T-cell (primary cell): ENCODE measurements at regions not wholly inside any gene's neighbourhood (a gene's known extent, or its start where the extent isn't known, plus 50 kb on each side); places are given as distances from the start of the nearest gene placed in this dataset.

Source experiments
- ATAC-seq, 4 experiments: fragments of 200-7000 bp in 3 of 4; fragments of 150-1000 bp in 1 of 4; cut with Tn5 transposase; replicated peaks in 1 of 4; 1 replicate in 3 of 4; 2 replicates in 1 of 4; pipeline ENCODE4 v1.10.0; 2021; ENCODE audit warnings: moderate library complexity in 3 of 4, mild to moderate bottlenecking in 2 of 4, moderate number of reproducible peaks in 1 of 4
- CTCF ChIA-PET, 2 donors: fragments of 300-600 bp; sonication (Branson Sonifier 250); formaldehyde crosslinking; loops; one replicate each; lab custom pipeline; 2022; ENCODE audit warnings: antibody characterized with exemption in 2 of 2; lab: Charles Lee
- POLR2A ChIA-PET, 2 donors: fragments of 300-600 bp; sonication (Branson Sonifier 250); formaldehyde crosslinking; loops; one replicate each; lab custom pipeline; 2022; ENCODE audit warnings: antibody characterized with exemption in 2 of 2; lab: Charles Lee
- DNase-seq, 35 experiments: peaks; one replicate each; pipeline versions ENCODE4 v3.0.0 to v3.0.0-alpha.2; 2013 to 2023
- H3K27ac ChIP-seq: one replicate; pipeline ENCODE4 v1.5.1; 2013; ENCODE audit warnings: low read length
- H3K27me3 ChIP-seq, 2 experiments: replicated peaks in 1 of 2; 1 replicate in 1 of 2; 2 replicates in 1 of 2; pipeline versions ENCODE4 v1.6.1 to v1.7.0; 2013; ENCODE audit warnings: low read length in 1 of 2, mixed read lengths in 1 of 2; ENCODE audit not compliant: control insufficient read depth in 2 of 2, insufficient read depth in 2 of 2; ENCODE audit errors: extremely low read depth in 1 of 2
- H3K36me3 ChIP-seq, 2 donors: 1 replicate in 1 of 2; 2 replicates in 1 of 2; pipeline versions ENCODE4 v1.6.1 to v1.7.0; 2013; ENCODE audit warnings: low read length in 1 of 2; ENCODE audit not compliant: control insufficient read depth in 2 of 2, insufficient read depth in 1 of 2; ENCODE audit errors: extremely low read depth in 1 of 2
- H3K4me1 ChIP-seq, 2 experiments: 1 replicate in 1 of 2; 2 replicates in 1 of 2; pipeline versions ENCODE4 v1.6.1 to v1.7.0; 2013; ENCODE audit warnings: low read length in 2 of 2, mixed read lengths in 1 of 2; ENCODE audit not compliant: insufficient read depth in 2 of 2, control insufficient read depth in 1 of 2; ENCODE audit errors: extremely low read depth in 1 of 2
- H3K4me3 ChIP-seq, 2 donors: 1 replicate in 1 of 2; 2 replicates in 1 of 2; pipeline versions ENCODE4 v1.5.1 to v1.7.0; 2013; ENCODE audit warnings: mild to moderate bottlenecking in 2 of 2, low read length in 1 of 2, moderate library complexity in 1 of 2; ENCODE audit not compliant: control insufficient read depth in 1 of 2; ENCODE audit errors: extremely low read depth in 1 of 2
- H3K9me3 ChIP-seq: 2 replicates; pipeline ENCODE4 v1.7.0; 2013
- H3K27ac Mint-ChIP-seq, 2 donors: one replicate each; pipeline ENCODE4 v1.8.0; 2020 to 2021; ENCODE audit warnings: mild to moderate bottlenecking in 2 of 2, mixed read lengths in 2 of 2
- H3K27me3 Mint-ChIP-seq, 2 donors: one replicate each; pipeline ENCODE4 v1.8.0; 2021 to 2022; ENCODE audit warnings: mixed read lengths in 2 of 2
- H3K36me3 Mint-ChIP-seq: one replicate; pipeline ENCODE4 v1.8.0; 2021; ENCODE audit warnings: mixed read lengths
- H3K4me1 Mint-ChIP-seq, 3 donors: one replicate each; pipeline ENCODE4 v1.8.0; 2020 to 2022; ENCODE audit warnings: mixed read lengths in 3 of 3, mild to moderate bottlenecking in 1 of 3
- H3K4me3 Mint-ChIP-seq, 3 donors: one replicate each; pipeline ENCODE4 v1.8.0; 2020 to 2022; ENCODE audit warnings: mild to moderate bottlenecking in 3 of 3, mixed read lengths in 3 of 3, moderate library complexity in 3 of 3
- H3K9me3 Mint-ChIP-seq, 3 donors: one replicate each; pipeline ENCODE4 v1.8.0; 2020 to 2022; ENCODE audit warnings: mixed read lengths in 3 of 3
- WGBS: methylation state at CpG from one replicate; pipeline ENCODE4 v1.1.5; 2013; ENCODE audit warnings: missing lambda C conversion rate; ENCODE audit not compliant: insufficient coverage; 5-methylcytosine and 5-hydroxymethylcytosine counted together

GRCh38 chr1:29643281-29643680, 407.0 kb downstream of the PTPRU start:
- Histone ChIP-seq H3K4me3 (no peak overlapping the region), H3K27me3 (peaks cover 3 to 29% of the 10 kb centered on the region in 2 experiments), H3K36me3 (no peaks in the 10 kb centered on the region), H3K9me3 (no peaks in the 10 kb centered on the region), H3K27ac (no peak overlapping the region), H3K4me1 (no peaks in the 10 kb centered on the region)
- Mint-ChIP-seq H3K36me3 (no peaks in the 10 kb centered on the region), H3K9me3 (no peaks in the 10 kb centered on the region), H3K27me3 (peaks cover 0 to 11% of the 10 kb centered on the region in 2 donors), H3K27ac (no peak overlapping the region), H3K4me1 (no peaks in the 10 kb centered on the region), H3K4me3 (no peak overlapping the region)
- DNase-seq (no peak), ATAC-seq (no peak)
- CTCF ChIA-PET: no interaction called here
- WGBS: 60% methylated on average over 3 of the region's 4 CpGs
- POLR2A ChIA-PET: no interaction called here

- peaks cover 3 to 29% of the 10 kb centered on the region in 2 experiments for H3K27me3 ChIP-seq
- H3K27me3 Mint-ChIP-seq: peaks cover 0 to 6% of the 10 kb centered on the region in 2 donors
- H3K4me1 ChIP-seq: no peaks in the 10 kb centered on the region
- H3K36me3 Mint-ChIP-seq: no peaks in the 10 kb centered on the region
- ChIA-PET POLR2A (no interaction called here), CTCF (no interaction called here)
- no peaks in the 10 kb centered on the region for H3K4me1 Mint-ChIP-seq
- H3K27ac Mint-ChIP-seq: no peak overlapping the region
- H3K27ac ChIP-seq: no peak overlapping the region
- H3K9me3 ChIP-seq: no peaks in the 10 kb centered on the region
- H3K9me3 Mint-ChIP-seq: no peaks in the 10 kb centered on the region
- 80% methylated on average over 1 of the region's 6 CpGs for WGBS
- DNase-seq (no peak), ATAC-seq (no peak)
- no peak overlapping the region for H3K4me3 Mint-ChIP-seq
- no peaks in the 10 kb centered on the region for H3K36me3 ChIP-seq
- H3K4me3 ChIP-seq: no peak overlapping the region
These were observed 406.2 kb downstream of the PTPRU start for GRCh38 chr1:29642519-29642918.

- Mint-ChIP-seq H3K9me3 (no peaks in the 10 kb centered on the region), H3K4me3 (no peak overlapping the region), H3K4me1 (no peaks in the 10 kb centered on the region), H3K27ac (no peak overlapping the region), H3K27me3 (peaks cover 0 to 7% of the 10 kb centered on the region in 2 donors), H3K36me3 (no peaks in the 10 kb centered on the region)
- WGBS: 38% methylated on average over 1 of the region's 3 CpGs
- no peak overlapping the region for H3K27ac ChIP-seq
- peaks cover 3 to 26% of the 10 kb centered on the region in 2 experiments for H3K27me3 ChIP-seq
- H3K4me3 ChIP-seq: no peak overlapping the region
- H3K4me1 ChIP-seq: no peaks in the 10 kb centered on the region
- ATAC-seq (no peak), DNase-seq (no peak)
- no peaks in the 10 kb centered on the region for H3K9me3 ChIP-seq
- H3K36me3 ChIP-seq: no peaks in the 10 kb centered on the region
- ChIA-PET CTCF (no interaction called here), POLR2A (no interaction called here)
These were observed 405.6 kb downstream of the PTPRU start for GRCh38 chr1:29641921-29642320.

DNA sequence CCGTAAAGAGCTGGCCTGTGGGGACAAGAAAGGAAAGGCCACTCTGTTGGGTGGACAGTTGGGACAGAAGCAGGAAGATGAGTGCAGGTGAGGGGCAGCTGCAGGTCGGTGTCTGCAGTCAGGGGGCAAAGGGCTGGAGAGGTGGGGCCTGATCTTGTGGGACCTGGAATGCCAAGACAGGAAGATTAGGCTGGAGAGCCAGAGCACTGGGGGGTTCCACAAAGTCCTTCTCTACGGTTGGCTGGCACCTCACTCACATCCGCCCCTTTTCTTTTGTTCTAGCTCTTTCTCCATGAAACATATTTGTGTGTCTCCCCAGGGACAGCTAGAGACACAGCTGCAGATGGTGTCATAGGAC, 404.1 kb downstream of the PTPRU start:
- H3K36me3 Mint-ChIP-seq: no peaks in the 10 kb centered on the region
- no peak for DNase-seq
- POLR2A ChIA-PET: no interaction called here

GRCh38 chr1:29639741-29640427, 403.6 kb downstream of the PTPRU start:
- peaks cover 5 to 18% of the 10 kb centered on the region in 2 donors for H3K27me3 Mint-ChIP-seq
- H3K9me3 Mint-ChIP-seq: no peaks in the 10 kb centered on the region
- H3K4me3 Mint-ChIP-seq: no peak overlapping the region
- WGBS: 80% methylated on average over 9 of the region's 15 CpGs
- Histone ChIP-seq H3K27ac (no peak overlapping the region), H3K36me3 (no peaks in the 10 kb centered on the region), H3K27me3 (peaks cover 3 to 29% of the 10 kb centered on the region in 2 experiments), H3K4me3 (no peak overlapping the region), H3K9me3 (no peaks in the 10 kb centered on the region), H3K4me1 (no peaks in the 10 kb centered on the region)
- ATAC-seq: no peak
- POLR2A ChIA-PET: no interaction called here
- no peak overlapping the region for H3K27ac Mint-ChIP-seq
- no peaks in the 10 kb centered on the region for H3K4me1 Mint-ChIP-seq
- H3K36me3 Mint-ChIP-seq: no peaks in the 10 kb centered on the region
- DNase-seq: no peak
- CTCF ChIA-PET: no interaction called here

More for the DNA sequence above, 404.1 kb downstream of the PTPRU start:
- Mint-ChIP-seq H3K27ac (no peak overlapping the region), H3K4me3 (no peak overlapping the region), H3K9me3 (no peaks in the 10 kb centered on the region), H3K4me1 (no peaks in the 10 kb centered on the region), H3K27me3 (peaks cover 5 to 18% of the 10 kb centered on the region in 2 donors)
- CTCF ChIA-PET: no interaction called here
- Histone ChIP-seq H3K27me3 (peaks cover 3 to 24% of the 10 kb centered on the region in 2 experiments), H3K36me3 (no peaks in the 10 kb centered on the region), H3K9me3 (no peaks in the 10 kb centered on the region), H3K27ac (no peak overlapping the region), H3K4me3 (no peak overlapping the region), H3K4me1 (no peaks in the 10 kb centered on the region)
- WGBS: 67% methylated on average over 2 of the region's 4 CpGs
- ATAC-seq: no peak

DNA sequence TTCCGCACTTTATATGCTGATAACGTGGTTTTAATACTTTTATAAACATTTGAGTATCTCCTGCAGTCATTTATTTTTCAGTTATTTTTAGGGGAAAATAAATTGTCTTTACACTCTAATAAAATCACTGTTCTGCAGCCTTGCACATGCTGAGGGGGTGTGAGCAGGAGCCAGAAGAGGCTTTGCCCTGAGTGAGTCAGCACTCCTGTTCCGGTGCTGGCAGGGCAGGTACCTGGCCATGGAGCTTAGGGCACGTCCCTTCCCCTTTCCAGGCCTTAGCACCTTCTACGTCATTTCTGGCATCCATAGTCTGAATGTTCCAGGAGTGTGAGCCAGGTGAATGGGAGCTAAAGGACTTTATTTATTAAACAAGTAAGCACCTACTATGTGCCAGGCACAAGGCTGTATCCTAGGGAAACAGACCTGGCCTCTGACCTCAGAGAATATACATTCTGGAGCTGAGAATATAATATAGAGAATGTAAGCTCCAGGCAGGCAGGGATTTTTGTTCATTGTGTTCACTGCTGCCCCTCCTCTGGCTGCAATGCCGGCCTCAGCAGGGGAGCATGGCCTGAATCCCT, 402.9 kb downstream of the PTPRU start:
- Histone ChIP-seq H3K27ac (no peak overlapping the region), H3K36me3 (no peaks in the 10 kb centered on the region), H3K4me1 (no peaks in the 10 kb centered on the region), H3K27me3 (peaks cover 3 to 34% of the 10 kb centered on the region in 2 experiments), H3K4me3 (no peak overlapping the region), H3K9me3 (no peaks in the 10 kb centered on the region)
- CTCF ChIA-PET: no interaction called here
- Mint-ChIP-seq H3K4me1 (no peaks in the 10 kb centered on the region), H3K4me3 (no peak overlapping the region), H3K9me3 (no peaks in the 10 kb centered on the region), H3K36me3 (no peaks in the 10 kb centered on the region), H3K27ac (no peak overlapping the region), H3K27me3 (peaks cover 5 to 18% of the 10 kb centered on the region in 2 donors)
- no peak for ATAC-seq
- no CpG with 5 or more reads among the region's 6 CpGs for WGBS
- no peak for DNase-seq
- POLR2A ChIA-PET: no interaction called here
